ENCODE measurements at regions not wholly inside any gene's neighbourhood (a gene's known extent, or its start where the extent isn't known, plus 50 kb on each side); places are given as distances from the start of the nearest gene placed in this dataset.

- DNase-seq (ENCODE audit: low spot score) (no peak), ATAC-seq (ENCODE audit: insufficient number of reproducible peaks, low FRiP score, low read depth) (no peak)
- no peaks in the 10 kb centered on the region for H3K9me3 ChIP-seq
- no peaks in the 10 kb centered on the region for H3K36me3 ChIP-seq
- H3K27me3 ChIP-seq (replicated peaks; ENCODE audit: insufficient read depth) = no peaks in the 10 kb centered on the region
- H3K4me3 ChIP-seq = no peak overlapping the region
- no peak for TF ChIP-seq CTCF (IDR thresholded peaks at IDR 0.05)
- H3K4me1 ChIP-seq (ENCODE audit: control insufficient read depth in 1 of 2, low read depth in 2 of 2) = no peaks in the 10 kb centered on the region
- no peak overlapping the region for H3K27ac ChIP-seq
Measured at GRCh38 chr1:190699165-190699564, 221.5 kb upstream of the BRINP3 start.

- Histone ChIP-seq H3K4me3 (no peak overlapping the region), H3K27me3 (replicated peaks; ENCODE audit: insufficient read depth) (no peaks in the 10 kb centered on the region), H3K4me1 (ENCODE audit: control insufficient read depth in 1 of 2, low read depth in 2 of 2) (no peaks in the 10 kb centered on the region), H3K27ac (no peak overlapping the region), H3K9me3 (no peaks in the 10 kb centered on the region), H3K36me3 (no peaks in the 10 kb centered on the region)
- DNase-seq (ENCODE audit: low spot score) = no peak
- no peak for TF ChIP-seq CTCF (IDR thresholded peaks at IDR 0.05)
- no peak for ATAC-seq (ENCODE audit: insufficient number of reproducible peaks, low FRiP score, low read depth)
Measured at GRCh38 chr1:190708418-190709057, 230.9 kb upstream of the BRINP3 start.

GRCh38 chr1:190711069-190711468 is 233.4 kb upstream of the BRINP3 start:
- no peak for ATAC-seq (ENCODE audit: insufficient number of reproducible peaks, low FRiP score, low read depth)
- H3K27me3 ChIP-seq (replicated peaks; ENCODE audit: insufficient read depth) = no peaks in the 10 kb centered on the region
- H3K36me3 ChIP-seq = no peaks in the 10 kb centered on the region
- no peak for DNase-seq (ENCODE audit: low spot score)
- H3K27ac ChIP-seq = no peak overlapping the region
- H3K4me1 ChIP-seq (ENCODE audit: control insufficient read depth in 1 of 2, low read depth in 2 of 2) = no peaks in the 10 kb centered on the region
- H3K4me3 ChIP-seq = no peak overlapping the region
- TF ChIP-seq CTCF (IDR thresholded peaks at IDR 0.05) = no peak
- no peaks in the 10 kb centered on the region for H3K9me3 ChIP-seq

GRCh38 chr1:190717055-190717454 is 239.4 kb upstream of the BRINP3 start:
- no peak overlapping the region for H3K27ac ChIP-seq
- no peaks in the 10 kb centered on the region for H3K27me3 ChIP-seq (replicated peaks; ENCODE audit: insufficient read depth)
- H3K4me1 ChIP-seq (ENCODE audit: control insufficient read depth in 1 of 2, low read depth in 2 of 2) = no peaks in the 10 kb centered on the region
- H3K36me3 ChIP-seq = no peaks in the 10 kb centered on the region
- TF ChIP-seq CTCF (IDR thresholded peaks at IDR 0.05) = no peak
- no peaks in the 10 kb centered on the region for H3K9me3 ChIP-seq
- H3K4me3 ChIP-seq = no peak overlapping the region
- DNase-seq (ENCODE audit: low spot score) = no peak
- ATAC-seq (ENCODE audit: insufficient number of reproducible peaks, low FRiP score, low read depth) = no peak

- TF ChIP-seq CTCF (IDR thresholded peaks at IDR 0.05) = no peak
- ATAC-seq (ENCODE audit: insufficient number of reproducible peaks, low FRiP score, low read depth) (no peak), DNase-seq (ENCODE audit: low spot score) (no peak)
- H3K27ac ChIP-seq = no peak overlapping the region
- H3K4me1 ChIP-seq (ENCODE audit: control insufficient read depth in 1 of 2, low read depth in 2 of 2) = no peaks in the 10 kb centered on the region
- H3K36me3 ChIP-seq = no peaks in the 10 kb centered on the region
- H3K4me3 ChIP-seq = no peak overlapping the region
- H3K9me3 ChIP-seq = no peaks in the 10 kb centered on the region
- no peaks in the 10 kb centered on the region for H3K27me3 ChIP-seq (replicated peaks; ENCODE audit: insufficient read depth)
Measured at GRCh38 chr1:190736971-190737590, 259.4 kb upstream of the BRINP3 start.
